Smooth muscle cell (in vitro differentiated cells): ENCODE measurements at regions not wholly inside any gene's neighbourhood (a gene's known extent, or its start where the extent isn't known, plus 50 kb on each side); places are given as distances from the start of the nearest gene placed in this dataset.

ENCODE experiments used
- DNase-seq: peaks from one replicate; lab custom pipeline; 2025; ENCODE audit not compliant: unreplicated experiment; lab: John Stamatoyannopoulos, UW
- H2AFZ ChIP-seq: fragments of 200-600 bp; sonication (generic); 2 replicates; pipeline ENCODE4 v1.6.0; 2016; ENCODE audit warnings: antibody characterized with exemption, low read depth, mild to moderate bottlenecking
- H3F3A ChIP-seq: fragments of 200-600 bp; sonication (generic); 2 replicates; pipeline ENCODE4 v1.6.0; 2017; ENCODE audit warnings: antibody characterized with exemption, low read depth
- H3K27ac ChIP-seq: fragments of 200-600 bp; sonication (generic); 2 replicates; pipeline ENCODE4 v1.5.1; 2016; ENCODE audit warnings: low read depth, mild to moderate bottlenecking
- H3K27me3 ChIP-seq: fragments of 200-600 bp; sonication (generic); 2 replicates; pipeline ENCODE4 v1.6.1; 2016; ENCODE audit warnings: low read depth, mild to moderate bottlenecking
- H3K36me3 ChIP-seq: fragments of 200-600 bp; sonication (generic); 2 replicates; pipeline ENCODE4 v1.5.1; 2016; ENCODE audit warnings: low read depth
- H3K4me1 ChIP-seq: fragments of 200-600 bp; sonication (generic); 2 replicates; pipeline ENCODE4 v1.5.1; 2016; ENCODE audit warnings: low read depth
- H3K4me2 ChIP-seq: fragments of 200-600 bp; sonication (generic); 2 replicates; pipeline ENCODE4 v1.6.0; 2016; ENCODE audit warnings: mild to moderate bottlenecking
- H3K4me3 ChIP-seq: fragments of 200-600 bp; sonication (generic); 2 replicates; pipeline ENCODE4 v1.5.1; 2016; ENCODE audit warnings: mild to moderate bottlenecking
- H3K79me2 ChIP-seq: fragments of 200-600 bp; sonication (generic); 2 replicates; pipeline ENCODE4 v1.6.0; 2016; ENCODE audit warnings: low read depth, mild to moderate bottlenecking
- H3K9ac ChIP-seq: fragments of 200-600 bp; sonication (generic); 2 replicates; pipeline ENCODE4 v1.6.0; 2016; ENCODE audit warnings: low read depth
- H3K9me3 ChIP-seq: fragments of 200-600 bp; sonication (generic); replicated peaks from 2 replicates; pipeline ENCODE4 v1.5.1; 2016; ENCODE audit warnings: low read depth
- H4K20me1 ChIP-seq: fragments of 200-600 bp; sonication (generic); 2 replicates; pipeline ENCODE4 v1.6.0; 2016; ENCODE audit warnings: low read depth
- WGBS: methylation state at CpG from one replicate; pipeline ENCODE4 v1.1.7; 2016; ENCODE audit warnings: low lambda C conversion rate; 5-methylcytosine and 5-hydroxymethylcytosine counted together
- TF ChIP-seq, protein P1 (sequence below): fragments of 200-600 bp; sonication (generic); IDR thresholded peaks from 2 replicates; pipeline ENCODE4 v1.5.1; 2017; ENCODE audit warnings: borderline replicate concordance, mild to moderate bottlenecking, antibody characterized with exemption; ENCODE audit not compliant: insufficient read depth, poor library complexity, severe bottlenecking

DNA sequence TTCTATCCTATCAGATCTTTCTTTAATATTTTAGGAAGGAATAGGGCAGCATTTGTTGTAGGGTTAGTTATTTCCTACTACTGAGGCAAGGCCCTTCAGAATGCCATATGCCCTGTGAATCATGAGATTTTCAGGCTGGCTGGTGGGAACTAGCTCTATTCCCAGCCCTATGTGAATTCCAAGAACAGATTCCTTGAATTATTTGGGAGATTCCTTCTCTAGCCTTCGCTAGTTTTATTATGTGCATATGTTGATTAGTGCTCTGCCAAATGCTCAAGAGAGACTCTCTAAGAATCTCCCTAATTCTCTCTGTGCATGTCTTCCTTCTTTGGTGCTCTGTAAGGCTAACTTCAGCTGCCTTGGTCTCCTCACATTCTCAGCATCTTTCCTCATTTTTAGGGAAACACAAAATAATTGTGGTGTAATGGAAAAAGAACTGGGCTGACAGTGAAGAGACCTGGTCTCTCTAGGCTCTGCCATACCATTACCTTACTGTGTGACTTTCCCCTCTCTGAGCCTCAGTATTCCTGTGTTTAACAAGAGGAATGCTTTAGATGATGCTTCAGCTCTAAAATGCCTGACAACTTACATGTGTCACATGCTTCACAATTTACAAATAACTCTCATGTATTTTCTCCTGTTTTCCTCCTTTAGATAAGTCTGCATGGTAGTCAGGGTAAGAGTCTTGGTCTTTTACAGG lies 79.7 kb downstream of the VMA21 start:
- WGBS: 33% methylated on average over 1 of the region's 1 CpG
- TF ChIP-seq, protein P1, sequence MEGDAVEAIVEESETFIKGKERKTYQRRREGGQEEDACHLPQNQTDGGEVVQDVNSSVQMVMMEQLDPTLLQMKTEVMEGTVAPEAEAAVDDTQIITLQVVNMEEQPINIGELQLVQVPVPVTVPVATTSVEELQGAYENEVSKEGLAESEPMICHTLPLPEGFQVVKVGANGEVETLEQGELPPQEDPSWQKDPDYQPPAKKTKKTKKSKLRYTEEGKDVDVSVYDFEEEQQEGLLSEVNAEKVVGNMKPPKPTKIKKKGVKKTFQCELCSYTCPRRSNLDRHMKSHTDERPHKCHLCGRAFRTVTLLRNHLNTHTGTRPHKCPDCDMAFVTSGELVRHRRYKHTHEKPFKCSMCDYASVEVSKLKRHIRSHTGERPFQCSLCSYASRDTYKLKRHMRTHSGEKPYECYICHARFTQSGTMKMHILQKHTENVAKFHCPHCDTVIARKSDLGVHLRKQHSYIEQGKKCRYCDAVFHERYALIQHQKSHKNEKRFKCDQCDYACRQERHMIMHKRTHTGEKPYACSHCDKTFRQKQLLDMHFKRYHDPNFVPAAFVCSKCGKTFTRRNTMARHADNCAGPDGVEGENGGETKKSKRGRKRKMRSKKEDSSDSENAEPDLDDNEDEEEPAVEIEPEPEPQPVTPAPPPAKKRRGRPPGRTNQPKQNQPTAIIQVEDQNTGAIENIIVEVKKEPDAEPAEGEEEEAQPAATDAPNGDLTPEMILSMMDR: no peak
- no peaks in the 10 kb centered on the region for H3K4me1 ChIP-seq
- no peak overlapping the region for H3K9ac ChIP-seq
- no peaks in the 10 kb centered on the region for H3K36me3 ChIP-seq
- H3K9me3 ChIP-seq: no peaks in the 10 kb centered on the region
- no peak overlapping the region for H2AFZ ChIP-seq
- no peaks in the 10 kb centered on the region for H3K79me2 ChIP-seq
- no peak overlapping the region for H3K4me3 ChIP-seq
- DNase-seq: no peak
- no peak overlapping the region for H3K27ac ChIP-seq
- no peaks in the 10 kb centered on the region for H3K27me3 ChIP-seq
- H3K4me2 ChIP-seq: no peak overlapping the region
- H4K20me1 ChIP-seq: no peaks in the 10 kb centered on the region
- no peaks in the 10 kb centered on the region for H3F3A ChIP-seq

DNA sequence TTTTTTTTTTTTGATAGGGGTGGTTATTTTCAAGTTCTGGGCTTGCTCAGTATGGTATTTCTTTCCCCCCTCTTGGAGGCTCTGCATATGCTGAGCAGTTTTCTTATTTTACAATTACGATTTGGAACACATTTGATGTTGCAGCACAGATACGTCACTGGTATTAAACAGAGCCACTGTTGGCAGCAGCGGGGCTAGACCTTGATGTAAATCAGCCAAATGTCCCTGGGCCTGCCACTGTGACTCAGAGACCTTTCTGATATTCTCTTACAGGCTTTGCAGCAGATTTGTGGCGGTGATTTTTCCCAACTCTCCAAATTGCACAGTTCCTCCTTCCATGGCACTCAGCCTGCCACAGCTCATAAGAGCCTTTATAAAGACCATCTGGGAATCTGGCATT lies 81.1 kb downstream of the VMA21 start:
- Histone ChIP-seq H2AFZ (no peak overlapping the region), H3K4me3 (no peak overlapping the region), H3F3A (no peaks in the 10 kb centered on the region), H3K4me1 (no peaks in the 10 kb centered on the region), H4K20me1 (no peaks in the 10 kb centered on the region), H3K27me3 (no peaks in the 10 kb centered on the region), H3K9me3 (no peaks in the 10 kb centered on the region), H3K4me2 (no peak overlapping the region), H3K36me3 (no peaks in the 10 kb centered on the region), H3K27ac (no peak overlapping the region), H3K9ac (no peak overlapping the region), H3K79me2 (no peaks in the 10 kb centered on the region)
- WGBS: 44% methylated on average over 4 of the region's 4 CpGs
- no peak for DNase-seq
- TF ChIP-seq, protein P1: no peak

DNA sequence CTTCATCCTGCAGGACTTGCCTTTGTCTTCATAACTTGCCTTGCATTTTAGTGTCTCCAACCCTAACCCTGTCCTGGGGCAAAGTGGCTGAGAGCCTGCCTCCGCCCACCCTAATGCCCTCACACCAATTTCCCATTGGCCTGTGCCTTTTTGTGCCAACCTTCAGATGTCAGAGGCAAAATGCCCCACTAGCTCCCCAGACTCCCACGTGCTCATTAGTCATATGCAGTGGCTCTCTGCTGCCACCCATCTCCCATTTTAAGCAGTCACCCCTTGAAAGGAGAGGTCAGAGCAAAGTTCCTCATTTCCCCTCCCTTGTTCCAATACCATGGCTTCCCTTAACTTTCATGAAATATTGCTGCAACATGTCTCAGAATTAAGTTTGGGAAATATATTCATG lies 74.8 kb upstream of the PASD1 start:
- Histone ChIP-seq H3K4me1 (no peaks in the 10 kb centered on the region), H3K27ac (no peak overlapping the region), H3K9ac (no peak overlapping the region), H3K4me2 (no peak overlapping the region), H3K36me3 (no peaks in the 10 kb centered on the region), H2AFZ (no peak overlapping the region), H3K27me3 (no peaks in the 10 kb centered on the region), H3K4me3 (no peak overlapping the region), H3F3A (no peaks in the 10 kb centered on the region), H4K20me1 (no peaks in the 10 kb centered on the region), H3K79me2 (no peaks in the 10 kb centered on the region), H3K9me3 (no peaks in the 10 kb centered on the region)
- no peak for DNase-seq
- TF ChIP-seq, protein P1: peak; percentile 13
- 52% methylated on average over 2 of the region's 2 CpGs for WGBS

DNA sequence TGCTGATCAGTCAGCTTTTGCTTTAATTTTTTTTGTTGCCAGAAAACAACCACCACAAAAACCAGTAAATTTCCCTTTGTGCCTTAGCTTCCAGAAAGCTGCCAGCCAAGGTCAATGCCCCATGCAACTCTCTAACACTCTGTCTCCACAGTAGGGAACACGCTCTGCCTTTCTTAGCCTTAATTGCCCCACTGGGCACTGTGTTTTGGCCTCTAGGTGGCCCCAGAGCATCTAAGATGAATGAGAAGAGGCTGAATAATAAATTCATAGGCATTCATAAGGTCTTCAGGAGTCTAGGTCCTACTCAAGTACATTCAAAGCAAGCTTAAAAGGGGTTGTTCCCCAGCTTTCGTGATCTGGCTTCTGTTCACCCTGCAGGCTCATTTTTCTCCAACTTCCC lies 57.7 kb upstream of the PASD1 start:
- Histone ChIP-seq H3F3A (no peaks in the 10 kb centered on the region), H4K20me1 (no peaks in the 10 kb centered on the region), H3K36me3 (no peaks in the 10 kb centered on the region), H3K27me3 (no peaks in the 10 kb centered on the region), H3K9me3 (no peaks in the 10 kb centered on the region), H3K4me3 (no peak overlapping the region), H2AFZ (no peak overlapping the region), H3K4me1 (no peaks in the 10 kb centered on the region), H3K79me2 (no peaks in the 10 kb centered on the region), H3K27ac (no peak overlapping the region), H3K4me2 (no peak overlapping the region), H3K9ac (no peak overlapping the region)
- no peak for DNase-seq
- TF ChIP-seq, protein P1: peak; percentile 59
- WGBS: 51% methylated on average over 2 of the region's 2 CpGs
